Skin of body (tissue), 1 donor: ENCODE measurements at regions not wholly inside any gene's neighbourhood (a gene's known extent, or its start where the extent isn't known, plus 50 kb on each side); places are given as distances from the start of the nearest gene placed in this dataset.

Source experiments
- DNase-seq: peaks from one replicate; lab custom pipeline; 2025; lab: John Stamatoyannopoulos, UW

DNA sequence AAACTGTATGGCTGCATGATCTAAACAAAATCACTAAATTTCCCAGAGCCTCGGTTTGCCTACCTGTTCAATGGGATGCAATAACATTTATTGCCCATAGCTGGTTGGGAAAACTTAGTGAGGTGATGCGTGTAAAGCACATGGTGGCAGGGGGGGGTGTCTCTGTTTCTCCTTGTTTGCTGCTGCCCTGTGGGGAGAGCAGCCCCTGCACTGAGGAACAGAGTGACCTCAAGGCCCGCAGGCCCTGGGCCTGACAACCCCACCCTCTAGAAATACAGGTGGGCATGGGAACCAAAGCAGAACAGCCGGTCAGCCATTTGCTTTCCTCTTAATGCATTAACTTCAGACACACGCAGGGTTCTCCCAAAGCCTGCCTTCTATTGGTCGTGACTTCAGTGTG lies 55.1 kb upstream of the SLC66A3 start:
- DNase-seq: no peak

DNA sequence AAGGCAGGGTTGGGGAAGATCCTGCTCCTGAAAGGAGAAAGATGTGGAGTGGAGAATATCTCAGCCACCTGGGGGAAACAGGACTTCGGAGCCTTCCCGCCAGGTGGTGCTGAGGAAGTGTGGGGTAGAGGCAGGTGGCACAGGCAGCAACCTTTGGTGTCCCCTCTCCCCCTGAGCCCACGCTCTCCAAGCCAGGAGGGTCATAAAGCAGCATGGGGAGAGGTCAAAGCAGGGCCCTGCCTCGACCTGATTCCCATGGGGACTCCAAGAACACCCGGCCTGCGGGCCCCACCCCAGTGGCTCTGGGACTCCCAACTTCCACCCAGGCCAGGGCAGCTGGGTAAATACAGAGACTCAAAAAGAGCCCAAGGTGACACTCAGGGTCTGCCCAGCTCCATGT lies 54.3 kb upstream of the SLC66A3 start:
- no peak for DNase-seq

DNA sequence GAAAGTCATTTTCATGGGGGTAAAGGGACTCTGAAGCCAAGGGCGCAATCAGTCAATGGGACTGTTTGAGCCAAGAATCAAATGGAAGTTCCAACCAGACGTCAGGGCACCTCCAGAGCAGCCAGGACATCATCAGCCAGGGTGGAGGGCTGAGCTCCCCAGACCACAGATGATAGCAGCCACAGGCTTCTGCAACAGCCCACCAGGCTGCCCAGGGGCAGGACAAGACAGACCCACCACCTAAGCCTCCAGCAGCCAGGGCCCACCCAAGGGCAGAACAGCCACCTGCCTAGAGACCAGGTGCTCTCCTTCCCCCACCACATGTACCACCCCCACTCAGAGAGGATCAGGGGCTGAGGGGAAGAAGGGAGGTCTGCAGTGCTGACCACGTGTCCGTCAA lies 53.8 kb upstream of the SLC66A3 start:
- DNase-seq: no peak

DNA sequence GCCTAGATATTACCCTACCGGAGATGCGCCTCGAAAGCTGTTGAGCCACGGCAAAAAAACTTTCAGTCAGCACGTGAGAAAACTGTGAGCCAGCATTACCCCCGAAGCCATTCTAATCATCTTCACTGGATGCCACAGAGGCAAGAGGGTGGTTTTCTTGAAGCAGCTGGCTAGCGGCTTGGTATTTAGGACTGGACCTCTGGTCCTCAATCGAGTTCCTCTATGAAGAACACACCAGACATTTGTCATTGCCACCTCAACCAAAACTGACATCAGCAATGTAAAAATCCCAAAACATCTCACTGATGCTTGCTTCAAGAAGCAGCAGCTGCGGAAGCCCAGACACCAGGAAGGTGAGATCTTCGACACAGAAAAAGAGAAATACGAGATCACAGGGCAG lies 52.8 kb upstream of the SLC66A3 start:
- DNase-seq: no peak

DNA sequence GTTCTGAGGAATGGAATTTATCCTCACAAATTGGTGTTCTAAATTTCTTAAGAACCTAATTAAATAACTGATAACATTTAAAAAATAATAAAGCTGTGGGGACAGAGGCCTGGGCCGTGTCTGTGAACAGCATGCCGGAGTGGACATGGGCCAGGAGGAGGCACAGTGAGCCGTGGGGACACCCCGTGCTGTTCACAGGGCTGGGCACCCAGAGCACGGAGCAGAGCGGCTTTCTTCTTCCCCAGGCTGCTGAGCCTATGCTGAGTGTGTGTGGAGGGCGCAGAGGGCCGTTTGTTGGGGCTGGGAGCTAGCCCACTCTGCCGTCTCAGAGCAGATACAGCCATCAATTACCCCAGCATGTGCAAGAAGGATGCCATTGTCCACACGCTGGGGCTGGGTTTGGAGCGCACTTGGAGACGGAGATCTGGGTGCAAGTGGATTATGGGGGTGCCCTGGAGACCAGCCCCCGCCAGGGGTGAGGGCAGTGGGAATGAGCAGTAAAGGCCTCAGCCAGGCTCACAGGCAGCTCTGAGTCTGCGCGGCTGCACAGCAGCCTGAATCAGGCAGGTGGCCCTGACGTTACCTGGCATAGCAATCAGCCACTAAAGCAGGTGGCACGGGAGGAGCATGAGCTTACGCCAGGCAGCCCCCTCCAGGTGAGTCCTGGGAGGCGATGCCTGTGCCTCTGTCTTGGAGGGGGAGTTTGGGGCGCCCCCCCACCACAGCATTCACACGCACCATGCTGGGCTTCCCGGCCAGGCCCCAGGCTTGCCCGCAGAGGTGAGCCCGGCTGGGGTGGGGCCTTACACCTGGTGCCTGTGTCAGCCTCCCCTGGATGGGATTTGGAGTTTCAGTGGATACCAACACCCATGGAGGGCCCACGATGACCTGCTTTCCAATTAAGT lies 52.1 kb upstream of the SLC66A3 start:
- no peak for DNase-seq

DNA sequence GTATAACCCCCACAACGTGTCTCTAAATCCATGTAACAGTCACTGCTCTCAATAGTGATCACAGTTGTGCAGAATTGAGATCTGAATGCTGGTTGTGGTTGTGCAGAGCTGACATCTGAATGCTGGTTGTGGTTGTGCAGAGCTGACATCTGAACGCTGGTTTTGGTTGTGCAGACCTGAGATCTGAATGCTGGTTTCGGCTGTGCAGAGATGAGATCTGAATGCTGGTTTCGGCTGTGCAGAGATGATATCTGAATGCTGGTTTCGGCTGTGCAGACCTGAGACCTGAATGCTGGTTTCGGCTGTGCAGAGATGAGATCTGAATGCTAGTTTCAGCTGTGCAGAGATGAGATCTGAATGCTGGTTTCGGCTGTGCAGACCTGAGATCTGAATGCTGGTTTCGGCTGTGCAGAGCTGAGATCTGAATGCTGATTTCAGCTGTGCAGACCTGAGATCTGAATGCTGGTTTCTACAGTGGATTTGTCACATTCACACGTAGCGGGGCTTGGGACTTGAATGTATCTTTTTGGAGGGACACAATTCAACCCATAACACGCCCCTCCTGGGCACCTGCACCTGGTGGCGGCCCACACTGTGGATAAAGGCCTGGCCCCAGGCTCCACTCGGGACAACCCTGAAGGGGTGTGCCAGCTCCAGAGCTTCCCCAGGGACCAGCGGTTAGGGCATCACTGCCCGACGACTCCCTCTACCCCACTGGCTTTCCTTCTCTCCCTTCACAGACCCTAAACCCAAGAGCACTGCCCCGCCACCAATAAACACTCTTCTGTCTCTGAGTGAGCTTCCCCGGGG lies 51.1 kb upstream of the SLC66A3 start:
- no peak for DNase-seq

DNA sequence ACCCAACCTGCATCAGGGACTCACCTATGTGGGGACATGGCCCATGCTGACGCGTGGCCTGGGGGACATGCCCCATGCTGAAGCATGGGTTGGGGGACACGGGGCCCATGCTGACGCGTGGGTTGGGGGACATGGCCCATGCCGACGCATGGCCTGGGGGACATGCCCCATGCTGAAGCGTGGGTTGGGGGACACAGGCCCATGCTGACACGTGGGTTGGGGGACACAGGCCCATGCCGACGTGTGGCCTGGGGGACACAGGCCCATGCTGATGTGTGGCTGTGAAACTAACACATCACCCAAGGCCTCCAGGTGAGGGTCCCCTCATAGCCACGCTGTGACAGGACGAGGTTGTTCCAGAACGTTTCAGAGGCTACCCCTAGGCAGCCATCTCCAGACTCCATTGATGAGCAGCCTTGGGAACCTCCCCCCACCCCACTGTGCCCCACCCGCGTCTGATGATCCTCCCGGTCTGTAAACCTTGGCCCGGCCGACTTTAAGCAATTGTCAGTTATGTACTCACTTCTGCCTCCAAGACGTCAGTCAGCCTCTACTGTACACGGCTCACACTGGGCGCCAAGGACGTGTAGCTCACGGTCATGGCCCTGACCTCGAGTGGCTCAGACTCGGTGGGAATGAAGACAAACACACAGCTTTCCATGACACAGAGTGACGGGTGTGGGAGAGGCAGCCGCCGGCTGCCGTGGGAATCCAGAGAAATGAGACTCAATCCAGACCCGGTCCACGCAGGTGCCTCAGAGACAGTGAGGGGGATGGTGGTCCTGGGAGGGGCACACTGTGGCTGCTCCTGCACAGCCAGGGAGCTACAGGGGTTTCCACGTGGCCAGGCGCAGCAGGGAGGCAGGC lies 50.2 kb upstream of the SLC66A3 start:
- no peak for DNase-seq
